WTC11 (cell line): ENCODE measurements at regions not wholly inside any gene's neighbourhood (a gene's known extent, or its start where the extent isn't known, plus 50 kb on each side); places are given as distances from the start of the nearest gene placed in this dataset.

Experiments used
- ATAC-seq: fragments of 200-7000 bp; cut with Tn5 transposase; 2 replicates; pipeline ENCODE4 v1.10.0; 2021; ENCODE audit warnings: mild to moderate bottlenecking, moderate library complexity
- CTCF ChIA-PET: fragments of 300-600 bp; sonication (Branson Sonifier 250); formaldehyde crosslinking; loops from one replicate; lab custom pipeline; 2021; ENCODE audit warnings: antibody characterized with exemption; lab: Charles Lee
- POLR2A ChIA-PET: fragments of 350-600 bp; sonication (Branson Sonifier 250); formaldehyde crosslinking; loops from one replicate; lab custom pipeline; 2021; ENCODE audit warnings: antibody characterized with exemption; lab: Charles Lee
- DNase-seq: peaks from one replicate; pipeline ENCODE4 v3.0.0; 2021; ENCODE audit warnings: low spot score
- H3K27ac Mint-ChIP-seq: 2 replicates; pipeline ENCODE4 v1.8.0; 2021; ENCODE audit warnings: mixed read lengths
- H3K27me3 Mint-ChIP-seq: 2 replicates; pipeline ENCODE4 v1.8.0; 2021; ENCODE audit warnings: low read depth, mild to moderate bottlenecking, moderate library complexity, mixed read lengths
- H3K36me3 Mint-ChIP-seq: 2 replicates; pipeline ENCODE4 v1.8.0; 2021; ENCODE audit warnings: mixed read lengths
- H3K4me1 Mint-ChIP-seq: 2 replicates; pipeline ENCODE4 v1.8.0; 2022; ENCODE audit warnings: mixed read lengths
- H3K4me3 Mint-ChIP-seq: 2 replicates; pipeline ENCODE4 v1.8.0; 2021; ENCODE audit warnings: mild to moderate bottlenecking, moderate library complexity, mixed read lengths
- H3K9me3 Mint-ChIP-seq: 2 replicates; pipeline ENCODE4 v1.8.0; 2021; ENCODE audit warnings: mixed read lengths
- ATF1 ChIP-seq: sonication (generic); formaldehyde crosslinking; IDR thresholded peaks from 2 replicates; pipeline ENCODE4 v1.8.1; 2023; ENCODE audit warnings: mild to moderate bottlenecking, moderate library complexity, missing genetic modification reagents
- CREM ChIP-seq: sonication (generic); formaldehyde crosslinking; IDR thresholded peaks from 2 replicates; pipeline ENCODE4 v1.8.1; 2022; ENCODE audit warnings: mild to moderate bottlenecking, missing genetic modification reagents, moderate library complexity
- ETV6 ChIP-seq: sonication (generic); formaldehyde crosslinking; IDR thresholded peaks from 2 replicates; pipeline ENCODE4 v1.8.1; 2022; ENCODE audit warnings: mild to moderate bottlenecking, missing genetic modification reagents
- GTF2I ChIP-seq: fragments of 250-450 bp; sonication (Bioruptor Pico); conservative IDR thresholded peaks from 2 replicates; pipeline ENCODE4 v1.4.0; 2021; ENCODE audit warnings: mild to moderate bottlenecking
- IRF2 ChIP-seq: sonication (generic); formaldehyde crosslinking; IDR thresholded peaks from 2 replicates; pipeline ENCODE4 v1.8.0; 2022; ENCODE audit warnings: low read depth, missing genetic modification reagents, borderline replicate concordance
- MXD4 ChIP-seq: fragments of 250-450 bp; sonication (Bioruptor Pico); IDR thresholded peaks from 2 replicates; pipeline ENCODE4 v1.8.0; 2021; ENCODE audit warnings: mild to moderate bottlenecking, moderate library complexity, borderline replicate concordance
- MYBL2 ChIP-seq: sonication (generic); formaldehyde crosslinking; IDR thresholded peaks from 2 replicates; pipeline ENCODE4 v1.8.1; 2023; ENCODE audit warnings: mild to moderate bottlenecking, moderate library complexity, missing genetic modification reagents
- PRRX2 ChIP-seq: fragments of 250-450 bp; sonication (Bioruptor Pico); IDR thresholded peaks from 2 replicates; pipeline ENCODE4 v1.8.0; 2021; ENCODE audit warnings: mild to moderate bottlenecking
- RORB ChIP-seq: fragments of 250-450 bp; sonication (Bioruptor Pico); IDR thresholded peaks from 2 replicates; pipeline ENCODE4 v1.9.0; 2021; ENCODE audit warnings: mild to moderate bottlenecking
- ZBTB21 ChIP-seq: sonication (generic); formaldehyde crosslinking; IDR thresholded peaks from 2 replicates; pipeline ENCODE4 v1.8.1; 2023; ENCODE audit warnings: mild to moderate bottlenecking, missing genetic modification reagents, borderline replicate concordance
- ZNF138 ChIP-seq: sonication (generic); formaldehyde crosslinking; conservative IDR thresholded peaks from 2 replicates; pipeline ENCODE4 v1.8.1; 2022; ENCODE audit warnings: mild to moderate bottlenecking, moderate library complexity, missing genetic modification reagents
- ZNF232 ChIP-seq: sonication (generic); formaldehyde crosslinking; IDR thresholded peaks from 2 replicates; pipeline ENCODE4 v1.8.0; 2022; ENCODE audit warnings: mild to moderate bottlenecking, missing genetic modification reagents
- ZNF263 ChIP-seq: sonication (generic); formaldehyde crosslinking; IDR thresholded peaks from 2 replicates; pipeline ENCODE4 v1.8.1; 2022; ENCODE audit warnings: low read depth, mild to moderate bottlenecking, moderate library complexity, missing genetic modification reagents
- TF ChIP-seq, protein P1 (sequence below): sonication (generic); formaldehyde crosslinking; IDR thresholded peaks from 2 replicates; pipeline ENCODE4 v1.8.1; 2022; ENCODE audit warnings: low read depth, mild to moderate bottlenecking, moderate library complexity, missing genetic modification reagents, borderline replicate concordance
- TF ChIP-seq, protein P2 (sequence below): fragments of 250-450 bp; sonication (Bioruptor Pico); IDR thresholded peaks from 2 replicates; pipeline ENCODE4 v1.9.0; 2021; ENCODE audit warnings: mild to moderate bottlenecking, borderline replicate concordance
- TF ChIP-seq, protein P3 (sequence below): sonication (generic); formaldehyde crosslinking; IDR thresholded peaks from 2 replicates; pipeline ENCODE4 v1.8.0; 2023; ENCODE audit warnings: missing genetic modification reagents, mild to moderate bottlenecking, borderline replicate concordance
- TF ChIP-seq, protein P4 (sequence below): sonication (generic); formaldehyde crosslinking; IDR thresholded peaks from 2 replicates; pipeline ENCODE4 v1.8.0; 2023; ENCODE audit warnings: mild to moderate bottlenecking, missing genetic modification reagents
- TF ChIP-seq, protein P5 (sequence below): fragments of 250-450 bp; sonication (Bioruptor Pico); IDR thresholded peaks from 2 replicates; pipeline ENCODE4 v2.1.2; 2022; ENCODE audit warnings: mild to moderate bottlenecking, moderate library complexity
- TF ChIP-seq, protein P6 (sequence below): sonication (generic); formaldehyde crosslinking; IDR thresholded peaks from 2 replicates; pipeline ENCODE4 v1.8.1; 2023; ENCODE audit warnings: mild to moderate bottlenecking, missing genetic modification reagents, moderate library complexity
- TF ChIP-seq, protein P7 (sequence below): sonication (generic); formaldehyde crosslinking; conservative IDR thresholded peaks from 2 replicates; pipeline ENCODE4 v1.8.1; 2023; ENCODE audit warnings: mild to moderate bottlenecking, low read depth, missing genetic modification reagents, moderate library complexity

DNA sequence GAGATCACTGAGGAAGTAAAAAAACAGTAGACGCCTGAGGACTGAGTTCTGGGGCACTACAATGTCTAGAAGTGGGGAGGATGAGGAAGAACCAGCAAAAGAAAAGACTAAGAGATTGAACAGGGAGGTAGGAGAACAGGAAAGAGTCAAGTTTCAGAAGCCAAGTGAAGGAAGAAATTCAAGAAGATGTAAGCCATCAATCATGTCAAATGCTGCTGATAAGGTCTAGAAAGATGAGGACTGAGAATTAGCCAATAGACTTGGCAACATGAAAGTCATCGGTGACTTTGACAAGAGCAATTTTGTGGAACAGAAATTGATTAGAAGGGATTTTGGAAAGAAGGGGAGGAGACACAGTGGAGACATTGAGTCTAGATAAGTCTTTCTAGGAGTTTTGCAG is 54.8 kb upstream of the CRY1 start (continued):
- TF ChIP-seq IRF2 (CRISPR knock-in tag) (no peak), CREM (no peak), GTF2I (no peak), ZBTB21 (CRISPR knock-in tag) (no peak), ZNF263 (CRISPR knock-in tag) (no peak), MXD4 (CRISPR knock-in tag) (no peak), ZNF138 (CRISPR knock-in tag) (no peak), PRRX2 (CRISPR knock-in tag) (no peak)
- TF ChIP-seq, protein P1, sequence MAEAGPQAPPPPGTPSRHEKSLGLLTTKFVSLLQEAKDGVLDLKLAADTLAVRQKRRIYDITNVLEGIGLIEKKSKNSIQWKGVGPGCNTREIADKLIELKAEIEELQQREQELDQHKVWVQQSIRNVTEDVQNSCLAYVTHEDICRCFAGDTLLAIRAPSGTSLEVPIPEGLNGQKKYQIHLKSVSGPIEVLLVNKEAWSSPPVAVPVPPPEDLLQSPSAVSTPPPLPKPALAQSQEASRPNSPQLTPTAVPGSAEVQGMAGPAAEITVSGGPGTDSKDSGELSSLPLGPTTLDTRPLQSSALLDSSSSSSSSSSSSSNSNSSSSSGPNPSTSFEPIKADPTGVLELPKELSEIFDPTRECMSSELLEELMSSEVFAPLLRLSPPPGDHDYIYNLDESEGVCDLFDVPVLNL, result no peak
- TF ChIP-seq, protein P2, sequence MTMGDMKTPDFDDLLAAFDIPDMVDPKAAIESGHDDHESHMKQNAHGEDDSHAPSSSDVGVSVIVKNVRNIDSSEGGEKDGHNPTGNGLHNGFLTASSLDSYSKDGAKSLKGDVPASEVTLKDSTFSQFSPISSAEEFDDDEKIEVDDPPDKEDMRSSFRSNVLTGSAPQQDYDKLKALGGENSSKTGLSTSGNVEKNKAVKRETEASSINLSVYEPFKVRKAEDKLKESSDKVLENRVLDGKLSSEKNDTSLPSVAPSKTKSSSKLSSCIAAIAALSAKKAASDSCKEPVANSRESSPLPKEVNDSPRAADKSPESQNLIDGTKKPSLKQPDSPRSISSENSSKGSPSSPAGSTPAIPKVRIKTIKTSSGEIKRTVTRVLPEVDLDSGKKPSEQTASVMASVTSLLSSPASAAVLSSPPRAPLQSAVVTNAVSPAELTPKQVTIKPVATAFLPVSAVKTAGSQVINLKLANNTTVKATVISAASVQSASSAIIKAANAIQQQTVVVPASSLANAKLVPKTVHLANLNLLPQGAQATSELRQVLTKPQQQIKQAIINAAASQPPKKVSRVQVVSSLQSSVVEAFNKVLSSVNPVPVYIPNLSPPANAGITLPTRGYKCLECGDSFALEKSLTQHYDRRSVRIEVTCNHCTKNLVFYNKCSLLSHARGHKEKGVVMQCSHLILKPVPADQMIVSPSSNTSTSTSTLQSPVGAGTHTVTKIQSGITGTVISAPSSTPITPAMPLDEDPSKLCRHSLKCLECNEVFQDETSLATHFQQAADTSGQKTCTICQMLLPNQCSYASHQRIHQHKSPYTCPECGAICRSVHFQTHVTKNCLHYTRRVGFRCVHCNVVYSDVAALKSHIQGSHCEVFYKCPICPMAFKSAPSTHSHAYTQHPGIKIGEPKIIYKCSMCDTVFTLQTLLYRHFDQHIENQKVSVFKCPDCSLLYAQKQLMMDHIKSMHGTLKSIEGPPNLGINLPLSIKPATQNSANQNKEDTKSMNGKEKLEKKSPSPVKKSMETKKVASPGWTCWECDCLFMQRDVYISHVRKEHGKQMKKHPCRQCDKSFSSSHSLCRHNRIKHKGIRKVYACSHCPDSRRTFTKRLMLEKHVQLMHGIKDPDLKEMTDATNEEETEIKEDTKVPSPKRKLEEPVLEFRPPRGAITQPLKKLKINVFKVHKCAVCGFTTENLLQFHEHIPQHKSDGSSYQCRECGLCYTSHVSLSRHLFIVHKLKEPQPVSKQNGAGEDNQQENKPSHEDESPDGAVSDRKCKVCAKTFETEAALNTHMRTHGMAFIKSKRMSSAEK, result no peak
- TF ChIP-seq, protein P3, sequence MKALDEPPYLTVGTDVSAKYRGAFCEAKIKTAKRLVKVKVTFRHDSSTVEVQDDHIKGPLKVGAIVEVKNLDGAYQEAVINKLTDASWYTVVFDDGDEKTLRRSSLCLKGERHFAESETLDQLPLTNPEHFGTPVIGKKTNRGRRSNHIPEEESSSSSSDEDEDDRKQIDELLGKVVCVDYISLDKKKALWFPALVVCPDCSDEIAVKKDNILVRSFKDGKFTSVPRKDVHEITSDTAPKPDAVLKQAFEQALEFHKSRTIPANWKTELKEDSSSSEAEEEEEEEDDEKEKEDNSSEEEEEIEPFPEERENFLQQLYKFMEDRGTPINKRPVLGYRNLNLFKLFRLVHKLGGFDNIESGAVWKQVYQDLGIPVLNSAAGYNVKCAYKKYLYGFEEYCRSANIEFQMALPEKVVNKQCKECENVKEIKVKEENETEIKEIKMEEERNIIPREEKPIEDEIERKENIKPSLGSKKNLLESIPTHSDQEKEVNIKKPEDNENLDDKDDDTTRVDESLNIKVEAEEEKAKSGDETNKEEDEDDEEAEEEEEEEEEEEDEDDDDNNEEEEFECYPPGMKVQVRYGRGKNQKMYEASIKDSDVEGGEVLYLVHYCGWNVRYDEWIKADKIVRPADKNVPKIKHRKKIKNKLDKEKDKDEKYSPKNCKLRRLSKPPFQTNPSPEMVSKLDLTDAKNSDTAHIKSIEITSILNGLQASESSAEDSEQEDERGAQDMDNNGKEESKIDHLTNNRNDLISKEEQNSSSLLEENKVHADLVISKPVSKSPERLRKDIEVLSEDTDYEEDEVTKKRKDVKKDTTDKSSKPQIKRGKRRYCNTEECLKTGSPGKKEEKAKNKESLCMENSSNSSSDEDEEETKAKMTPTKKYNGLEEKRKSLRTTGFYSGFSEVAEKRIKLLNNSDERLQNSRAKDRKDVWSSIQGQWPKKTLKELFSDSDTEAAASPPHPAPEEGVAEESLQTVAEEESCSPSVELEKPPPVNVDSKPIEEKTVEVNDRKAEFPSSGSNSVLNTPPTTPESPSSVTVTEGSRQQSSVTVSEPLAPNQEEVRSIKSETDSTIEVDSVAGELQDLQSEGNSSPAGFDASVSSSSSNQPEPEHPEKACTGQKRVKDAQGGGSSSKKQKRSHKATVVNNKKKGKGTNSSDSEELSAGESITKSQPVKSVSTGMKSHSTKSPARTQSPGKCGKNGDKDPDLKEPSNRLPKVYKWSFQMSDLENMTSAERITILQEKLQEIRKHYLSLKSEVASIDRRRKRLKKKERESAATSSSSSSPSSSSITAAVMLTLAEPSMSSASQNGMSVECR, result no peak
- TF ChIP-seq, protein P4, sequence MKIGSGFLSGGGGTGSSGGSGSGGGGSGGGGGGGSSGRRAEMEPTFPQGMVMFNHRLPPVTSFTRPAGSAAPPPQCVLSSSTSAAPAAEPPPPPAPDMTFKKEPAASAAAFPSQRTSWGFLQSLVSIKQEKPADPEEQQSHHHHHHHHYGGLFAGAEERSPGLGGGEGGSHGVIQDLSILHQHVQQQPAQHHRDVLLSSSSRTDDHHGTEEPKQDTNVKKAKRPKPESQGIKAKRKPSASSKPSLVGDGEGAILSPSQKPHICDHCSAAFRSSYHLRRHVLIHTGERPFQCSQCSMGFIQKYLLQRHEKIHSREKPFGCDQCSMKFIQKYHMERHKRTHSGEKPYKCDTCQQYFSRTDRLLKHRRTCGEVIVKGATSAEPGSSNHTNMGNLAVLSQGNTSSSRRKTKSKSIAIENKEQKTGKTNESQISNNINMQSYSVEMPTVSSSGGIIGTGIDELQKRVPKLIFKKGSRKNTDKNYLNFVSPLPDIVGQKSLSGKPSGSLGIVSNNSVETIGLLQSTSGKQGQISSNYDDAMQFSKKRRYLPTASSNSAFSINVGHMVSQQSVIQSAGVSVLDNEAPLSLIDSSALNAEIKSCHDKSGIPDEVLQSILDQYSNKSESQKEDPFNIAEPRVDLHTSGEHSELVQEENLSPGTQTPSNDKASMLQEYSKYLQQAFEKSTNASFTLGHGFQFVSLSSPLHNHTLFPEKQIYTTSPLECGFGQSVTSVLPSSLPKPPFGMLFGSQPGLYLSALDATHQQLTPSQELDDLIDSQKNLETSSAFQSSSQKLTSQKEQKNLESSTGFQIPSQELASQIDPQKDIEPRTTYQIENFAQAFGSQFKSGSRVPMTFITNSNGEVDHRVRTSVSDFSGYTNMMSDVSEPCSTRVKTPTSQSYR (CRISPR knock-in tag), result no peak
- TF ChIP-seq, protein P5, sequence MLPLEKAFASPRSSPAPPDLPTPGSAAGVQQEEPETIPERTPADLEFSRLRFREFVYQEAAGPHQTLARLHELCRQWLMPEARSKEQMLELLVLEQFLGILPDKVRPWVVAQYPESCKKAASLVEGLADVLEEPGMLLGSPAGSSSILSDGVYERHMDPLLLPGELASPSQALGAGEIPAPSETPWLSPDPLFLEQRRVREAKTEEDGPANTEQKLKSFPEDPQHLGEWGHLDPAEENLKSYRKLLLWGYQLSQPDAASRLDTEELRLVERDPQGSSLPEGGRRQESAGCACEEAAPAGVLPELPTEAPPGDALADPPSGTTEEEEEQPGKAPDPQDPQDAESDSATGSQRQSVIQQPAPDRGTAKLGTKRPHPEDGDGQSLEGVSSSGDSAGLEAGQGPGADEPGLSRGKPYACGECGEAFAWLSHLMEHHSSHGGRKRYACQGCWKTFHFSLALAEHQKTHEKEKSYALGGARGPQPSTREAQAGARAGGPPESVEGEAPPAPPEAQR (CRISPR knock-in tag), result no peak

DNA sequence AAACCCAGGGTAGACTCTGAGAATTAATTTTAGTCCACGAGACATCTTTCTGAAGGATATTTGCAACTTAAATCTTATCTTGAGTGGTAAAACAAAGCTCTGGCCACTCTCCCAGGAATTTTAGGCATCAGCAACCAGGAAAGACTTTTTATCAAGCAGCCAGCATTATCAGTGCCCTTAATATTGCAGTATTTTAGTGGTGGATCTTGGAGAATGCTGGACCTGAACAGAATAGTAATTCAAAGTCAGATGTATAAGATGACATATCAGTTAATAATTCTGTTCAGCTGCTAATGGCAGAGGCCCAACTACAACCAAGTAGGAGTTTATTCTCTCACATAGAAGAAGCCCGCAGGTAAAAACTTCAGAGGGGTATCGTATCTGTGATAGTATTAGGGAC is 59.0 kb upstream of the CRY1 start:
- ChIA-PET POLR2A (no interaction called here), CTCF (no interaction called here)
- H3K9me3 Mint-ChIP-seq, result peaks cover 21% of the 10 kb centered on the region
- ATAC-seq (no peak), DNase-seq (no peak)
- H3K36me3 Mint-ChIP-seq, result no peaks in the 10 kb centered on the region
- H3K27ac Mint-ChIP-seq, result no peak overlapping the region
- no peaks in the 10 kb centered on the region for H3K4me1 Mint-ChIP-seq
- H3K27me3 Mint-ChIP-seq, result no peaks in the 10 kb centered on the region; the same call in 1 of the 2 replicates
- H3K4me3 Mint-ChIP-seq, result no peak overlapping the region
- TF ChIP-seq MYBL2 (CRISPR knock-in tag), result no peak
- TF ChIP-seq ZNF232 (CRISPR knock-in tag), result no peak
- TF ChIP-seq ATF1 (CRISPR knock-in tag), result no peak
- no peak for TF ChIP-seq RORB (CRISPR knock-in tag)
- TF ChIP-seq, protein P6, sequence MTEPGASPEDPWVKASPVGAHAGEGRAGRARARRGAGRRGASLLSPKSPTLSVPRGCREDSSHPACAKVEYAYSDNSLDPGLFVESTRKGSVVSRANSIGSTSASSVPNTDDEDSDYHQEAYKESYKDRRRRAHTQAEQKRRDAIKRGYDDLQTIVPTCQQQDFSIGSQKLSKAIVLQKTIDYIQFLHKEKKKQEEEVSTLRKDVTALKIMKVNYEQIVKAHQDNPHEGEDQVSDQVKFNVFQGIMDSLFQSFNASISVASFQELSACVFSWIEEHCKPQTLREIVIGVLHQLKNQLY (CRISPR knock-in tag), result no peak
- TF ChIP-seq, protein P7, sequence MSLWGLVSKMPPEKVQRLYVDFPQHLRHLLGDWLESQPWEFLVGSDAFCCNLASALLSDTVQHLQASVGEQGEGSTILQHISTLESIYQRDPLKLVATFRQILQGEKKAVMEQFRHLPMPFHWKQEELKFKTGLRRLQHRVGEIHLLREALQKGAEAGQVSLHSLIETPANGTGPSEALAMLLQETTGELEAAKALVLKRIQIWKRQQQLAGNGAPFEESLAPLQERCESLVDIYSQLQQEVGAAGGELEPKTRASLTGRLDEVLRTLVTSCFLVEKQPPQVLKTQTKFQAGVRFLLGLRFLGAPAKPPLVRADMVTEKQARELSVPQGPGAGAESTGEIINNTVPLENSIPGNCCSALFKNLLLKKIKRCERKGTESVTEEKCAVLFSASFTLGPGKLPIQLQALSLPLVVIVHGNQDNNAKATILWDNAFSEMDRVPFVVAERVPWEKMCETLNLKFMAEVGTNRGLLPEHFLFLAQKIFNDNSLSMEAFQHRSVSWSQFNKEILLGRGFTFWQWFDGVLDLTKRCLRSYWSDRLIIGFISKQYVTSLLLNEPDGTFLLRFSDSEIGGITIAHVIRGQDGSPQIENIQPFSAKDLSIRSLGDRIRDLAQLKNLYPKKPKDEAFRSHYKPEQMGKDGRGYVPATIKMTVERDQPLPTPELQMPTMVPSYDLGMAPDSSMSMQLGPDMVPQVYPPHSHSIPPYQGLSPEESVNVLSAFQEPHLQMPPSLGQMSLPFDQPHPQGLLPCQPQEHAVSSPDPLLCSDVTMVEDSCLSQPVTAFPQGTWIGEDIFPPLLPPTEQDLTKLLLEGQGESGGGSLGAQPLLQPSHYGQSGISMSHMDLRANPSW (CRISPR knock-in tag), result no peak
- no peak for TF ChIP-seq ETV6 (CRISPR knock-in tag)
